HCT116 (cell line): ENCODE measurements at regions not wholly inside any gene's neighbourhood (a gene's known extent, or its start where the extent isn't known, plus 50 kb on each side); places are given as distances from the start of the nearest gene placed in this dataset.

Source experiments
- CTCF ChIP-seq, 3 experiments: fragments of 200-600 bp in 1 of 3; sonication (generic) in 1 of 3; IDR thresholded peaks in 2 of 3; conservative IDR thresholded peaks in 1 of 3; 2 replicates each; pipeline ENCODE4 v1.5.1; 2012 to 2017; ENCODE audit warnings: low read depth in 2 of 3, low read length in 2 of 3, antibody characterized with exemption in 1 of 3, borderline replicate concordance in 1 of 3, control low read depth in 1 of 3, mild to moderate bottlenecking in 1 of 3, mixed read lengths in 1 of 3, mixed run types in 1 of 3, moderate library complexity in 1 of 3; ENCODE audit not compliant: insufficient read depth in 1 of 3
- EGR1 ChIP-seq: IDR thresholded peaks from 2 replicates; pipeline ENCODE4 v1.6.1; 2012; ENCODE audit warnings: low read depth
- EZH2 ChIP-seq: fragments of 200-600 bp; sonication (generic); IDR thresholded peaks from 2 replicates; pipeline ENCODE4 v1.6.1; 2017; ENCODE audit warnings: antibody characterized with exemption, mixed run types
- FOSL1 ChIP-seq: IDR thresholded peaks from 2 replicates; pipeline ENCODE4 v1.6.1; 2012; ENCODE audit warnings: low read depth
- JUND ChIP-seq: IDR thresholded peaks from 2 replicates; pipeline ENCODE4 v1.6.1; 2012
- MAX ChIP-seq: IDR thresholded peaks from 2 replicates; pipeline ENCODE4 v1.6.1; 2012
- POLR2A ChIP-seq: IDR thresholded peaks from 2 replicates; pipeline ENCODE4 v1.7.0; 2011; ENCODE audit warnings: borderline replicate concordance; ENCODE audit not compliant: insufficient read depth, insufficient read length; ENCODE audit errors: extremely low read depth
- POLR2AphosphoS5 ChIP-seq: IDR thresholded peaks from 2 replicates; pipeline ENCODE4 v1.6.1; 2011; ENCODE audit warnings: mild to moderate bottlenecking, low read depth, low read length, moderate library complexity
- RAD21 ChIP-seq: IDR thresholded peaks from 2 replicates; pipeline ENCODE4 v1.6.1; 2012; ENCODE audit warnings: low read depth, mild to moderate bottlenecking
- REST ChIP-seq: IDR thresholded peaks from 2 replicates; pipeline ENCODE4 v1.6.1; 2012; ENCODE audit warnings: low read depth

- TF ChIP-seq MAX, result no peak
- no peak for TF ChIP-seq CTCF (IDR thresholded peaks at IDR 0.05 in 2 of 3, conservative IDR thresholded peaks at IDR 0.05 in 1 of 3; ENCODE audit: borderline replicate concordance in 1 of 3, insufficient read depth in 1 of 3, low read depth in 2 of 3, low read length in 2 of 3)
- TF ChIP-seq EGR1, result no peak
- TF ChIP-seq JUND, result no peak
- TF ChIP-seq POLR2A, result no peak
- TF ChIP-seq EZH2, result no peak
- TF ChIP-seq POLR2AphosphoS5, result no peak
- no peak for TF ChIP-seq REST
- no peak for TF ChIP-seq RAD21
- no peak for TF ChIP-seq FOSL1
These were observed 1801.3 kb upstream of the PCDH10 start for GRCh38 chr4:131347816-131348215.
